Mesendoderm (in vitro differentiated cells): ENCODE measurements at regions not wholly inside any gene's neighbourhood (a gene's known extent, or its start where the extent isn't known, plus 50 kb on each side); places are given as distances from the start of the nearest gene placed in this dataset.
"Not testable (repeated sequence)": the region's sequence is repeated elsewhere in the genome, so short reads cannot be mapped to it uniquely, and the experiment has no call there.

ENCODE experiments used
- DNase-seq: peaks from one replicate; pipeline ENCODE4 v3.0.0; 2013
- H2AK5ac ChIP-seq: 2 replicates; pipeline ENCODE4 v1.6.1; 2013; ENCODE audit warnings: low read length, inconsistent platforms
- H2BK120ac ChIP-seq: 2 replicates; pipeline ENCODE4 v1.6.1; 2013; ENCODE audit warnings: low read depth, mild to moderate bottlenecking, low read length, moderate library complexity, mixed read lengths
- H2BK15ac ChIP-seq: replicated peaks from 2 replicates; pipeline ENCODE4 v1.6.1; 2013; ENCODE audit warnings: low read depth, mild to moderate bottlenecking, moderate library complexity
- H2BK5ac ChIP-seq: 2 replicates; pipeline ENCODE4 v1.6.1; 2013; ENCODE audit warnings: low read length, inconsistent platforms
- H3K18ac ChIP-seq: 2 replicates; pipeline ENCODE4 v1.6.1; 2013; ENCODE audit warnings: mild to moderate bottlenecking, low read length, mixed read lengths
- H3K23ac ChIP-seq: one replicate; pipeline ENCODE4 v1.6.1; 2013; ENCODE audit warnings: low read length
- H3K27ac ChIP-seq: 2 replicates; pipeline ENCODE4 v1.5.1; 2013; ENCODE audit warnings: low read depth, mild to moderate bottlenecking, inconsistent platforms, low read length, moderate library complexity
- H3K27me3 ChIP-seq: 2 replicates; pipeline ENCODE4 v1.6.1; 2013; ENCODE audit warnings: low read length, control low read depth, mild to moderate bottlenecking, inconsistent platforms; ENCODE audit not compliant: insufficient read depth, poor library complexity
- H3K36me3 ChIP-seq: 2 replicates; pipeline ENCODE4 v1.6.1; 2013; ENCODE audit warnings: low read length, inconsistent platforms; ENCODE audit not compliant: control insufficient read depth, insufficient read depth
- H3K4ac ChIP-seq: one replicate; pipeline ENCODE4 v1.6.1; 2013; ENCODE audit warnings: low read depth, mild to moderate bottlenecking, low read length, moderate library complexity
- H3K4me1 ChIP-seq: 2 replicates; pipeline ENCODE4 v1.6.1; 2013; ENCODE audit warnings: low read depth, low read length, inconsistent platforms; ENCODE audit not compliant: control insufficient read depth
- H3K4me2 ChIP-seq: 2 replicates; pipeline ENCODE4 v1.6.1; 2013; ENCODE audit warnings: low read length
- H3K4me3 ChIP-seq: 2 replicates; pipeline ENCODE4 v1.5.1; 2013; ENCODE audit warnings: mild to moderate bottlenecking, low read length
- H3K56ac ChIP-seq: one replicate; pipeline ENCODE4 v1.6.1; 2013; ENCODE audit warnings: low read length
- H3K79me1 ChIP-seq: 2 replicates; pipeline ENCODE4 v1.6.1; 2013; ENCODE audit warnings: low read length, inconsistent platforms
- H3K79me2 ChIP-seq: 2 replicates; pipeline ENCODE4 v1.6.1; 2013; ENCODE audit warnings: mild to moderate bottlenecking, low read length; ENCODE audit not compliant: control insufficient read depth, insufficient read depth
- H3K9ac ChIP-seq: 2 replicates; pipeline ENCODE4 v1.6.1; 2013; ENCODE audit warnings: low read length, inconsistent platforms
- H4K5ac ChIP-seq: one replicate; pipeline ENCODE4 v1.6.1; 2013; ENCODE audit warnings: low read length
- H4K8ac ChIP-seq: one replicate; pipeline ENCODE4 v1.6.1; 2013; ENCODE audit warnings: low read depth, mild to moderate bottlenecking, control low read depth, low read length, moderate library complexity
- WGBS: extraction: QIAGEN DNeasy Blood & Tissue Kit; methylation state at CpG from one replicate; pipeline ENCODE4 v1.1.7; 2013; ENCODE audit warnings: low lambda C conversion rate, missing lambda C conversion rate; ENCODE audit not compliant: insufficient coverage; ENCODE audit errors: extremely low coverage; 5-methylcytosine and 5-hydroxymethylcytosine counted together

GRCh38 chr4:33772582-33772981 lies 2471.7 kb downstream of the ARAP2 start:
- no CpG with 5 or more reads among the region's 2 CpGs for WGBS
- H3K79me1 ChIP-seq, result no peaks in the 10 kb centered on the region
- DNase-seq, result no peak
- H4K5ac ChIP-seq, result no peak overlapping the region
- no peaks in the 10 kb centered on the region for H3K79me2 ChIP-seq
- H3K23ac ChIP-seq, result no peak overlapping the region
- H2BK15ac ChIP-seq, result no peak overlapping the region
- H3K27me3 ChIP-seq, result no peaks in the 10 kb centered on the region
- no peak overlapping the region for H3K4me2 ChIP-seq
- no peak overlapping the region for H3K9ac ChIP-seq
- H4K8ac ChIP-seq, result no peak overlapping the region
- no peak overlapping the region for H2AK5ac ChIP-seq
- no peak overlapping the region for H3K4ac ChIP-seq
- H3K27ac ChIP-seq, result no peak overlapping the region
- H3K4me3 ChIP-seq, result no peak overlapping the region
- no peak overlapping the region for H3K56ac ChIP-seq
- no peaks in the 10 kb centered on the region for H3K4me1 ChIP-seq
- H2BK5ac ChIP-seq, result no peak overlapping the region
- H3K36me3 ChIP-seq, result no peaks in the 10 kb centered on the region
- no peak overlapping the region for H3K18ac ChIP-seq
- no peak overlapping the region for H2BK120ac ChIP-seq

DNA sequence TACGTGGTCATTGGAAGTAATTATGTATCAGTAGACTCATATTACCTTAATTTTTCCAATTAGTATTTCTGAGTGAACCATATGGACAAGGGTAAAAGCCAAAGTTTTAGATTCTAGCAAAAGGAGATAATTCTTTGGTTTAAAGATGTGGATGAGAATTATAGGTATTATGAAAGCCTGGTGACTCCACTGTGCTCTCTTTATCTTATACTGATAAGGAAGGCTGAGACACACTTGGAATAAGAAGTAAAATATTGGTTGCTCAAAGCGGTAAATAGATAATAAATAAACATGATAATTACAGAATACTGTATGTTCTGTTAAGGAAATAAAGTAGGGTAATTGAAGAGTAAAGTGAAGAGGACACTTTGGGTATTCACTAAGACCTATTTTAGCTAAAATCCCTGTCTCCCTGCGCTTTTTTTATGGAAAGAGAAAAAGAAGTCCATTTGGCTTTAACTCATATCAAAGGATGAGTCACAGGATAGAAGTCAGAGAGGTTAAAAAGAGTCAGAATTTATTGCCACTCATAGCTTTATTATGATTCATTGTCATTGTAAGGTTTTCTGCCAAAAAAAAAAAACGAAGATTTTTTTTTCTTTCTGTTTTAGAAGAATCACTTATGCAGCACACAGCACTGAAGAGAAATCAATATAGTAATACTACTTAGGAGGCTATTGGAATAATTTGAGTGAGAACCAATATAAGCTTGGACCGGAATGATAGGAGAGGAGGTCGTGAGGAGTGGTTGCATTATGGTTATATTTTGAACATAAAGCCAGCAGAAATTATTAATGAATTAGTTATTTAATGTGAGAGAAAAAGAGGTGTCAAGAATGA lies 2463.1 kb downstream of the ARAP2 start:
- H3K27me3 ChIP-seq, result no peaks in the 10 kb centered on the region
- H2BK5ac ChIP-seq, result no peak overlapping the region
- no peaks in the 10 kb centered on the region for H3K4me1 ChIP-seq
- H4K5ac ChIP-seq, result no peak overlapping the region
- H4K8ac ChIP-seq, result no peak overlapping the region
- no peak overlapping the region for H3K56ac ChIP-seq
- no peaks in the 10 kb centered on the region for H3K79me1 ChIP-seq
- no peak overlapping the region for H3K23ac ChIP-seq
- no peaks in the 10 kb centered on the region for H3K36me3 ChIP-seq
- WGBS, result 100% methylated on average over 1 of the region's 6 CpGs
- no peak overlapping the region for H2BK120ac ChIP-seq
- no peak overlapping the region for H3K4ac ChIP-seq
- H3K18ac ChIP-seq, result no peak overlapping the region
- no peak overlapping the region for H2AK5ac ChIP-seq
- no peak overlapping the region for H3K4me2 ChIP-seq
- DNase-seq, result no peak
- H3K27ac ChIP-seq, result no peak overlapping the region
- no peak overlapping the region for H3K4me3 ChIP-seq
- H2BK15ac ChIP-seq, result no peak overlapping the region
- no peaks in the 10 kb centered on the region for H3K79me2 ChIP-seq
- no peak overlapping the region for H3K9ac ChIP-seq

DNA sequence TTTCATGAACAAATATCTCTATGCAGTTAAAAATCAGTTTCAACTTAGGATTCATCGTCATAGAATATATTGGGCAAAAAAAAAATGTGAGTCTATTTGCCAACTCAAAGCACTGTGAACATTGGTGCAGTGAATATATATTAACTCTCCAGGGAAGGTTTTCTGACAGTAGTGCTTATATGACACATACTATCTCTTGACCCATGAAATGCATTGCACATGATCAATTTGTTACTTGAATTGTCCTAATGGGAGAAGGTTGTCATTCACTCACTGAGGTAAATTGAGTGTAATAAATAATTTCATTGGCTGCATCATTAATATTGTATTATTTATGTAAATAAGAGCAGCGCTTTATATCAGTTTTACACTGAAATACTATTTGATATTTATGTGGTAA lies 2458.5 kb downstream of the ARAP2 start:
- Histone ChIP-seq H3K9ac (no peak overlapping the region), H3K79me2 (no peaks in the 10 kb centered on the region), H3K4me1 (no peaks in the 10 kb centered on the region), H3K4ac (no peak overlapping the region), H2AK5ac (no peak overlapping the region), H4K5ac (no peak overlapping the region), H3K27ac (no peak overlapping the region), H2BK15ac (no peak overlapping the region), H3K4me2 (no peak overlapping the region), H3K56ac (no peak overlapping the region), H3K36me3 (no peaks in the 10 kb centered on the region), H3K18ac (no peak overlapping the region), H3K27me3 (no peaks in the 10 kb centered on the region), H2BK120ac (no peak overlapping the region), H3K23ac (no peak overlapping the region), H2BK5ac (no peak overlapping the region), H3K4me3 (no peak overlapping the region), H4K8ac (no peak overlapping the region), H3K79me1 (no peaks in the 10 kb centered on the region)
- no peak for DNase-seq
- WGBS, result no CpG with 5 or more reads among the region's 2 CpGs

- H4K8ac ChIP-seq, result no peak overlapping the region
- H4K5ac ChIP-seq, result no peak overlapping the region
- no peak overlapping the region for H3K27ac ChIP-seq
- H2BK120ac ChIP-seq, result no peak overlapping the region
- H3K4me2 ChIP-seq, result no peak overlapping the region
- no peak overlapping the region for H2AK5ac ChIP-seq
- H2BK5ac ChIP-seq, result no peak overlapping the region
- no peak overlapping the region for H3K56ac ChIP-seq
- no peak overlapping the region for H2BK15ac ChIP-seq
- H3K36me3 ChIP-seq, result no peaks in the 10 kb centered on the region
- H3K9ac ChIP-seq, result no peak overlapping the region
- no peaks in the 10 kb centered on the region for H3K79me1 ChIP-seq
- no CpG with 5 or more reads among the region's 2 CpGs for WGBS
- no peaks in the 10 kb centered on the region for H3K4me1 ChIP-seq
- no peak overlapping the region for H3K18ac ChIP-seq
- no peaks in the 10 kb centered on the region for H3K27me3 ChIP-seq
- H3K4me3 ChIP-seq, result no peak overlapping the region
- H3K79me2 ChIP-seq, result no peaks in the 10 kb centered on the region
- no peak overlapping the region for H3K23ac ChIP-seq
- no peak for DNase-seq
- H3K4ac ChIP-seq, result no peak overlapping the region
These were observed 2441.7 kb downstream of the ARAP2 start for GRCh38 chr4:33802578-33802977.

GRCh38 chr4:33825685-33826084 lies 2418.6 kb downstream of the ARAP2 start:
- Histone ChIP-seq H3K9ac (no peak overlapping the region), H3K18ac (no peak overlapping the region), H3K4ac (no peak overlapping the region), H4K8ac (no peak overlapping the region), H3K27ac (no peak overlapping the region), H3K27me3 (no peaks in the 10 kb centered on the region), H3K23ac (no peak overlapping the region), H3K4me1 (no peaks in the 10 kb centered on the region), H2BK5ac (no peak overlapping the region), H3K36me3 (no peaks in the 10 kb centered on the region), H3K56ac (no peak overlapping the region), H3K79me2 (no peaks in the 10 kb centered on the region), H3K4me3 (no peak overlapping the region), H4K5ac (no peak overlapping the region), H3K4me2 (no peak overlapping the region), H2BK120ac (no peak overlapping the region), H3K79me1 (no peaks in the 10 kb centered on the region), H2BK15ac (no peak overlapping the region), H2AK5ac (no peak overlapping the region)
- DNase-seq, result no peak

GRCh38 chr4:33829356-33829755 lies 2415.0 kb downstream of the ARAP2 start:
- H4K5ac ChIP-seq, H3K79me2 ChIP-seq, H3K27ac ChIP-seq, H3K18ac ChIP-seq, H3K36me3 ChIP-seq, H4K8ac ChIP-seq, H3K4me2 ChIP-seq, H3K56ac ChIP-seq, H3K9ac ChIP-seq, H3K79me1 ChIP-seq, H3K27me3 ChIP-seq, H2BK120ac ChIP-seq, H2BK5ac ChIP-seq, H3K4me1 ChIP-seq, H3K4me3 ChIP-seq, H3K4ac ChIP-seq, DNase-seq, H3K23ac ChIP-seq, H2AK5ac ChIP-seq, H2BK15ac ChIP-seq: not testable (repeated sequence)
- no CpG with 5 or more reads among the region's 1 CpG for WGBS
